A549 (cell line): ENCODE measurements at regions not wholly inside any gene's neighbourhood (a gene's known extent, or its start where the extent isn't known, plus 50 kb on each side); places are given as distances from the start of the nearest gene placed in this dataset.

Experiments
- ATAC-seq, 2 experiments: fragments of 200-7000 bp in 1 of 2; fragments of >200 bp in 1 of 2; cut with Nextera tagmentation in 1 of 2; cut with Tn5 transposase in 1 of 2; 3 replicates each; pipeline versions ENCODE4 v1.8.0 to v1.9.1; 2018 to 2020; ENCODE audit warnings: mild to moderate bottlenecking in 1 of 2, moderate library complexity in 1 of 2
- CTCF ChIA-PET: fragments of 300-600 bp; sonication (Branson Sonifier 250); formaldehyde crosslinking; extraction: SDS; loops from one replicate; lab custom pipeline; 2021; ENCODE audit warnings: antibody characterized with exemption, inconsistent platforms; lab: Yijun Ruan, JAX
- POLR2A ChIA-PET: fragments of 350-600 bp; formaldehyde crosslinking; extraction: SDS; loops from one replicate; lab custom pipeline; 2021; ENCODE audit warnings: antibody characterized with exemption, inconsistent platforms; lab: Yijun Ruan, JAX
- DNase-seq, 2 experiments: peaks; one replicate each; pipeline versions ENCODE4 v3.0.0 to v3.0.0-alpha.2; 2011 to 2016; ENCODE audit warnings: low read depth in 1 of 2, low spot score in 1 of 2
- FAIRE-seq: peaks from 2 replicates; lab custom pipeline; 2011; peaks lifted over from hg19 to GRCh38; lab: Jason Lieb, UNC
- H3K27ac ChIP-seq, 2 experiments: fragments of >200 bp; sonication (Bioruptor Twin); formaldehyde crosslinking; 3 replicates each; pipeline ENCODE4 v1.5.1; 2016 to 2017
- H3K4me1 ChIP-seq: fragments of >200 bp; sonication (Bioruptor Twin); formaldehyde crosslinking; 3 replicates; pipeline ENCODE4 v1.6.1; 2016
- H3K4me2 ChIP-seq: fragments of >200 bp; sonication (Bioruptor Twin); formaldehyde crosslinking; 3 replicates; pipeline ENCODE4 v1.6.1; 2016
- H3K4me3 ChIP-seq: fragments of >200 bp; sonication (Bioruptor Twin); formaldehyde crosslinking; 3 replicates; pipeline ENCODE4 v1.5.1; 2016
- H3K9me3 ChIP-seq: fragments of >200 bp; sonication (Bioruptor Twin); formaldehyde crosslinking; 3 replicates; pipeline ENCODE4 v1.6.1; 2016
- CEBPB ChIP-seq, 2 experiments: fragments of >200 bp in 1 of 2; sonication (Bioruptor Twin) in 1 of 2; formaldehyde crosslinking in 1 of 2; IDR thresholded peaks; 2 replicates each; pipeline ENCODE4 v1.6.1; 2012 to 2016
- CHD4 ChIP-seq: fragments of 200-600 bp; sonication (generic); IDR thresholded peaks from 2 replicates; pipeline ENCODE4 v1.6.1; 2016; ENCODE audit warnings: antibody characterized with exemption, mild to moderate bottlenecking, borderline replicate concordance
- EP300 ChIP-seq, 2 experiments: fragments of >200 bp; sonication (Bioruptor Twin); formaldehyde crosslinking; IDR thresholded peaks; 2 replicates in 1 of 2; 3 replicates in 1 of 2; pipeline ENCODE4 v1.6.1; 2016 to 2017
- ESRRA ChIP-seq: fragments of 150-350 bp; IDR thresholded peaks from 2 replicates; pipeline ENCODE4 v1.6.1; 2014; ENCODE audit warnings: mild to moderate bottlenecking, low read length, borderline replicate concordance
- HDAC2 ChIP-seq: fragments of 200-600 bp; sonication (generic); IDR thresholded peaks from 2 replicates; pipeline ENCODE4 v1.6.1; 2016
- HEYL ChIP-seq: fragments of 250-450 bp; sonication (Bioruptor Pico); IDR thresholded peaks from 2 replicates; pipeline ENCODE4 v1.8.0; 2021; ENCODE audit warnings: mild to moderate bottlenecking, moderate library complexity
- HOXA7 ChIP-seq: fragments of 250-450 bp; sonication (Bioruptor Pico); IDR thresholded peaks from 2 replicates; pipeline ENCODE4 v1.5.0; 2020; ENCODE audit warnings: mild to moderate bottlenecking, moderate library complexity
- KDM1A ChIP-seq: fragments of 200-600 bp; sonication (generic); IDR thresholded peaks from 2 replicates; pipeline ENCODE4 v1.6.1; 2016; ENCODE audit warnings: low read depth, mild to moderate bottlenecking
- MAZ ChIP-seq: fragments of 150-350 bp; IDR thresholded peaks from 2 replicates; pipeline ENCODE4 v1.6.1; 2014; ENCODE audit warnings: antibody characterized with exemption, low read depth, low read length, borderline replicate concordance
- PHF8 ChIP-seq: fragments of 200-600 bp; sonication (generic); IDR thresholded peaks from 2 replicates; pipeline ENCODE4 v1.6.1; 2016; ENCODE audit warnings: low read depth, mild to moderate bottlenecking, antibody characterized with exemption, moderate library complexity, borderline replicate concordance
- RAD21 ChIP-seq, 2 experiments: fragments of >200 bp in 1 of 2; sonication (Bioruptor Twin) in 1 of 2; formaldehyde crosslinking in 1 of 2; IDR thresholded peaks in 1 of 2; conservative IDR thresholded peaks in 1 of 2; 2 replicates in 1 of 2; 3 replicates in 1 of 2; pipeline ENCODE4 v1.6.1; 2012 to 2018; ENCODE audit warnings: inconsistent platforms in 1 of 2
- RCOR1 ChIP-seq: fragments of 150-350 bp; IDR thresholded peaks from 2 replicates; pipeline ENCODE4 v1.6.1; 2014; ENCODE audit warnings: antibody characterized with exemption, low read length, low read depth
- SREBF2 ChIP-seq: fragments of 450-650 bp; IDR thresholded peaks from 2 replicates; pipeline ENCODE4 v1.6.1; 2014; ENCODE audit warnings: mild to moderate bottlenecking, moderate library complexity
- TFCP2L1 ChIP-seq: fragments of 250-450 bp; sonication (Bioruptor Pico); IDR thresholded peaks from 2 replicates; pipeline ENCODE4 v1.5.0; 2021; ENCODE audit warnings: mild to moderate bottlenecking
- TP53 ChIP-seq: fragments of 250-450 bp; sonication (Bioruptor Pico); IDR thresholded peaks from 2 replicates; pipeline ENCODE4 v1.5.0; 2021; ENCODE audit warnings: mild to moderate bottlenecking, moderate library complexity
- ZFP36 ChIP-seq: fragments of 450-650 bp; IDR thresholded peaks from 2 replicates; pipeline ENCODE4 v1.6.1; 2014; ENCODE audit warnings: borderline replicate concordance; ENCODE audit not compliant: partially characterized antibody
- ZSCAN20 ChIP-seq: fragments of 250-450 bp; sonication (Bioruptor Pico); IDR thresholded peaks from 2 replicates; pipeline ENCODE4 v1.8.0; 2022; ENCODE audit warnings: mild to moderate bottlenecking, moderate library complexity
- WGBS: methylation state at CpG from one replicate; pipeline ENCODE4 v1.1.6; 2017; ENCODE audit errors: missing lambda C conversion rate; 5-methylcytosine and 5-hydroxymethylcytosine counted together
- TF ChIP-seq, protein P1 (sequence below): fragments of 250-450 bp; sonication (Bioruptor Pico); IDR thresholded peaks from 2 replicates; pipeline ENCODE4 v1.5.0; 2020; ENCODE audit warnings: low read depth, mild to moderate bottlenecking, moderate library complexity
- TF ChIP-seq, protein P2 (sequence below): IDR thresholded peaks from 2 replicates; pipeline ENCODE4 v1.6.1; 2012
- TF ChIP-seq, protein P3 (sequence below): fragments of 150-350 bp; IDR thresholded peaks from 2 replicates; pipeline ENCODE4 v1.6.1; 2014; ENCODE audit warnings: low read depth, mild to moderate bottlenecking, low read length
- TF ChIP-seq, protein P4 (sequence below): fragments of 250-450 bp; sonication (Bioruptor Pico); IDR thresholded peaks from 2 replicates; pipeline ENCODE4 v1.5.0; 2021; ENCODE audit warnings: mild to moderate bottlenecking, moderate library complexity, borderline replicate concordance
- TF ChIP-seq, protein P5 (sequence below): fragments of 200-600 bp; sonication (generic); IDR thresholded peaks from 2 replicates; pipeline ENCODE4 v1.6.1; 2016; ENCODE audit warnings: antibody characterized with exemption, mild to moderate bottlenecking, moderate library complexity
- TF ChIP-seq, protein P6 (sequence below): IDR thresholded peaks from 2 replicates; pipeline ENCODE4 v1.6.1; 2012

DNA sequence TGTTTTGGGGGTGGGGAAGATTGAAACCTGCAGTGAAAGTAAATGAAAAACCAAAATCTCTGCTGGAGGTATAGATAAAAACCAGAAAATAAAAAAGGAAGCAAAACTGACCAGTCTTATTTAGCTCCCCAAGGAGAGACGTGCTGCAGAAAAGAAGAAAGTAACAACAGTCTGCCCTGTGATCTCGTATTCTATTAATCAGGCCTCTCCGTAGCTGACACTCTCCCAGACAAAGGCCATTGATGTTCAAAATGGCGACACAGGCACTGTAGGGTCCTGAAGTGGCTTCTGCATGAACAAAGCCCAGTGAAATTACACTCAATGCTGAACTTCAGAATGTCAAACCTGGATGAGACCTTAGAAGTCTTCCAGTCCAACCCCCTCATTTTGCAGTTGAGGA lies 106.6 kb downstream of the NXPE2 start:
- Histone ChIP-seq H3K4me3 (no peak overlapping the region), H3K27ac (no peak overlapping the region), H3K9me3 (no peaks in the 10 kb centered on the region), H3K4me1 (no peaks in the 10 kb centered on the region), H3K4me2 (no peak overlapping the region)
- POLR2A ChIA-PET, result no interaction called here
- ATAC-seq (no peak), DNase-seq (no peak), FAIRE-seq (no peak)
- CTCF ChIA-PET, result interaction anchor here (2.3 kb wide), 1 partner anchor 10 kb away, joined by 9 read pairs; no protein-coding TSS in a partner anchor
- TF ChIP-seq CHD4 (no peak), CEBPB (IDR thresholded peaks at IDR 0.05) (no peak), KDM1A (no peak), HEYL (CRISPR knock-in tag) (no peak), PHF8 (no peak), RCOR1 (no peak), EP300 (IDR thresholded peaks at IDR 0.05) (no peak), SREBF2 (no peak), RAD21 (conservative IDR thresholded peaks at IDR 0.05 in 1 of 2, IDR thresholded peaks at IDR 0.05 in 1 of 2) (no peak)
- TF ChIP-seq, protein P1, sequence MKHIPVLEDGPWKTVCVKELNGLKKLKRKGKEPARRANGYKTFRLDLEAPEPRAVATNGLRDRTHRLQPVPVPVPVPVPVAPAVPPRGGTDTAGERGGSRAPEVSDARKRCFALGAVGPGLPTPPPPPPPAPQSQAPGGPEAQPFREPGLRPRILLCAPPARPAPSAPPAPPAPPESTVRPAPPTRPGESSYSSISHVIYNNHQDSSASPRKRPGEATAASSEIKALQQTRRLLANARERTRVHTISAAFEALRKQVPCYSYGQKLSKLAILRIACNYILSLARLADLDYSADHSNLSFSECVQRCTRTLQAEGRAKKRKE, result no peak
- TF ChIP-seq, protein P2, sequence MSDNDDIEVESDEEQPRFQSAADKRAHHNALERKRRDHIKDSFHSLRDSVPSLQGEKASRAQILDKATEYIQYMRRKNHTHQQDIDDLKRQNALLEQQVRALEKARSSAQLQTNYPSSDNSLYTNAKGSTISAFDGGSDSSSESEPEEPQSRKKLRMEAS, result no peak
- TF ChIP-seq, protein P3, sequence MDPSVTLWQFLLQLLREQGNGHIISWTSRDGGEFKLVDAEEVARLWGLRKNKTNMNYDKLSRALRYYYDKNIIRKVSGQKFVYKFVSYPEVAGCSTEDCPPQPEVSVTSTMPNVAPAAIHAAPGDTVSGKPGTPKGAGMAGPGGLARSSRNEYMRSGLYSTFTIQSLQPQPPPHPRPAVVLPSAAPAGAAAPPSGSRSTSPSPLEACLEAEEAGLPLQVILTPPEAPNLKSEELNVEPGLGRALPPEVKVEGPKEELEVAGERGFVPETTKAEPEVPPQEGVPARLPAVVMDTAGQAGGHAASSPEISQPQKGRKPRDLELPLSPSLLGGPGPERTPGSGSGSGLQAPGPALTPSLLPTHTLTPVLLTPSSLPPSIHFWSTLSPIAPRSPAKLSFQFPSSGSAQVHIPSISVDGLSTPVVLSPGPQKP, result no peak
- WGBS, result 39% methylated on average over 4 of the region's 4 CpGs

DNA sequence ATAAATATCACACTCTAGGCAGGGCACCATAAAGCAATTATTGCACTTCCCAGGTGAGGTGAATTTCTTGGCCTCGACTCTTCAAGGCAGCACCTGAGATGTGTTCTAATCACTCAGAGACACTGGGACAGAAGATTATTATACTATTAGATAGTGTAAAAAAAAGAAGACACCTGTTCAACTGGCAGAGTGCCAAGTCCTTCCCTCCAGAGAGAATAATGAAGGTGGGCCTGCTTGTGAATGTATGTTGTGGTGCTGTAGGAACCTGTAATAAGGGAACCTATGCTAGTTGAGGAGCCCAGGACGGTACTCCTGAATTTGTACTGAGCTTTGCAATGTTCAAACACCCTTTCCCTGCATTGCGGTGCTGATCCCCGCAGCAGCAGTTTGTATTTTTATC lies 107.5 kb downstream of the NXPE2 start:
- Histone ChIP-seq H3K4me1 (no peaks in the 10 kb centered on the region), H3K27ac (no peak overlapping the region), H3K9me3 (no peaks in the 10 kb centered on the region), H3K4me2 (no peak overlapping the region), H3K4me3 (no peak overlapping the region)
- TF ChIP-seq ZFP36, result no peak
- TF ChIP-seq, protein P4, sequence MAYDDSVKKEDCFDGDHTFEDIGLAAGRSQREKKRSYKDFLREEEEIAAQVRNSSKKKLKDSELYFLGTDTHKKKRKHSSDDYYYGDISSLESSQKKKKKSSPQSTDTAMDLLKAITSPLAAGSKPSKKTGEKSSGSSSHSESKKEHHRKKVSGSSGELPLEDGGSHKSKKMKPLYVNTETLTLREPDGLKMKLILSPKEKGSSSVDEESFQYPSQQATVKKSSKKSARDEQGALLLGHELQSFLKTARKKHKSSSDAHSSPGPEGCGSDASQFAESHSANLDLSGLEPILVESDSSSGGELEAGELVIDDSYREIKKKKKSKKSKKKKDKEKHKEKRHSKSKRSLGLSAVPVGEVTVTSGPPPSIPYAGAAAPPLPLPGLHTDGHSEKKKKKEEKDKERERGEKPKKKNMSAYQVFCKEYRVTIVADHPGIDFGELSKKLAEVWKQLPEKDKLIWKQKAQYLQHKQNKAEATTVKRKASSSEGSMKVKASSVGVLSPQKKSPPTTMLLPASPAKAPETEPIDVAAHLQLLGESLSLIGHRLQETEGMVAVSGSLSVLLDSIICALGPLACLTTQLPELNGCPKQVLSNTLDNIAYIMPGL (CRISPR knock-in tag), result no peak
- no peak for TF ChIP-seq TP53 (CRISPR knock-in tag)
- no peak for TF ChIP-seq HDAC2
- TF ChIP-seq ESRRA, result no peak
- TF ChIP-seq HOXA7 (CRISPR knock-in tag), result no peak
- TF ChIP-seq, protein P5, sequence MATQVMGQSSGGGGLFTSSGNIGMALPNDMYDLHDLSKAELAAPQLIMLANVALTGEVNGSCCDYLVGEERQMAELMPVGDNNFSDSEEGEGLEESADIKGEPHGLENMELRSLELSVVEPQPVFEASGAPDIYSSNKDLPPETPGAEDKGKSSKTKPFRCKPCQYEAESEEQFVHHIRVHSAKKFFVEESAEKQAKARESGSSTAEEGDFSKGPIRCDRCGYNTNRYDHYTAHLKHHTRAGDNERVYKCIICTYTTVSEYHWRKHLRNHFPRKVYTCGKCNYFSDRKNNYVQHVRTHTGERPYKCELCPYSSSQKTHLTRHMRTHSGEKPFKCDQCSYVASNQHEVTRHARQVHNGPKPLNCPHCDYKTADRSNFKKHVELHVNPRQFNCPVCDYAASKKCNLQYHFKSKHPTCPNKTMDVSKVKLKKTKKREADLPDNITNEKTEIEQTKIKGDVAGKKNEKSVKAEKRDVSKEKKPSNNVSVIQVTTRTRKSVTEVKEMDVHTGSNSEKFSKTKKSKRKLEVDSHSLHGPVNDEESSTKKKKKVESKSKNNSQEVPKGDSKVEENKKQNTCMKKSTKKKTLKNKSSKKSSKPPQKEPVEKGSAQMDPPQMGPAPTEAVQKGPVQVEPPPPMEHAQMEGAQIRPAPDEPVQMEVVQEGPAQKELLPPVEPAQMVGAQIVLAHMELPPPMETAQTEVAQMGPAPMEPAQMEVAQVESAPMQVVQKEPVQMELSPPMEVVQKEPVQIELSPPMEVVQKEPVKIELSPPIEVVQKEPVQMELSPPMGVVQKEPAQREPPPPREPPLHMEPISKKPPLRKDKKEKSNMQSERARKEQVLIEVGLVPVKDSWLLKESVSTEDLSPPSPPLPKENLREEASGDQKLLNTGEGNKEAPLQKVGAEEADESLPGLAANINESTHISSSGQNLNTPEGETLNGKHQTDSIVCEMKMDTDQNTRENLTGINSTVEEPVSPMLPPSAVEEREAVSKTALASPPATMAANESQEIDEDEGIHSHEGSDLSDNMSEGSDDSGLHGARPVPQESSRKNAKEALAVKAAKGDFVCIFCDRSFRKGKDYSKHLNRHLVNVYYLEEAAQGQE, result no peak
- TF ChIP-seq MAZ, result no peak
- no peak for TF ChIP-seq PHF8
- TF ChIP-seq, protein P1, result no peak
- no peak for TF ChIP-seq TFCP2L1 (CRISPR knock-in tag)
- TF ChIP-seq, protein P6, sequence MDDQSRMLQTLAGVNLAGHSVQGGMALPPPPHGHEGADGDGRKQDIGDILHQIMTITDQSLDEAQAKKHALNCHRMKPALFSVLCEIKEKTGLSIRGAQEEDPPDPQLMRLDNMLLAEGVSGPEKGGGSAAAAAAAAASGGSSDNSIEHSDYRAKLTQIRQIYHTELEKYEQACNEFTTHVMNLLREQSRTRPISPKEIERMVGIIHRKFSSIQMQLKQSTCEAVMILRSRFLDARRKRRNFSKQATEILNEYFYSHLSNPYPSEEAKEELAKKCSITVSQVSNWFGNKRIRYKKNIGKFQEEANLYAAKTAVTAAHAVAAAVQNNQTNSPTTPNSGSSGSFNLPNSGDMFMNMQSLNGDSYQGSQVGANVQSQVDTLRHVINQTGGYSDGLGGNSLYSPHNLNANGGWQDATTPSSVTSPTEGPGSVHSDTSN, result no peak
- no peak for TF ChIP-seq ZSCAN20 (CRISPR knock-in tag)
- FAIRE-seq, result no peak
- no peak for ATAC-seq
- ChIA-PET POLR2A (no interaction called here), CTCF (no interaction called here)
- WGBS, result 47% methylated on average over 4 of the region's 4 CpGs
- DNase-seq, result no peak
